ENCODE measurements at regions not wholly inside any gene's neighbourhood (a gene's known extent, or its start where the extent isn't known, plus 50 kb on each side); places are given as distances from the start of the nearest gene placed in this dataset.

GRCh38 chr5:106566031-106566430 lies 1104.7 kb downstream of the EFNA5 start:
- no peak for TF ChIP-seq CTCF (conservative IDR thresholded peaks at IDR 0.05; ENCODE audit: low read length)
- TF ChIP-seq EZH2phosphoT487 (IDR thresholded peaks at IDR 0.05; ENCODE audit: borderline replicate concordance, low read depth, low read length), result no peak
- Histone ChIP-seq H3K27ac (ENCODE audit: low read depth, low read length, poor library complexity, severe bottlenecking) (no peak overlapping the region), H3K36me3 (ENCODE audit: insufficient read depth, low read length) (no peaks in the 10 kb centered on the region), H3K4me3 (ENCODE audit: low read depth, low read length, poor library complexity, severe bottlenecking) (no peak overlapping the region), H3K9me2 (ENCODE audit: insufficient read depth, low read length) (no peaks in the 10 kb centered on the region), H3K9me3 (ENCODE audit: low read length) (no peaks in the 10 kb centered on the region), H3K79me2 (ENCODE audit: insufficient read depth, low read depth, low read length) (no peaks in the 10 kb centered on the region), H3K4me2 (ENCODE audit: low read length) (no peak overlapping the region), H4K20me1 (ENCODE audit: insufficient read depth, low read length) (no peaks in the 10 kb centered on the region), H3K4me1 (ENCODE audit: insufficient read depth, low read length, poor library complexity, severe bottlenecking) (no peaks in the 10 kb centered on the region), H2AFZ (ENCODE audit: low read length) (no peak overlapping the region)
- CTCF ChIA-PET (ENCODE audit: unreplicated experiment), result no interaction called here
- no peak for DNase-seq (ENCODE audit: low spot score)
- POLR2A ChIA-PET, result no interaction called here
- intact Hi-C loops (cut with micrococcal nuclease; ENCODE audit: unreplicated experiment), result no loop called here
- no TSS peak for BruUV-seq (replicated peaks)

- Histone ChIP-seq H2AFZ (ENCODE audit: low read length) (no peak overlapping the region), H3K4me1 (ENCODE audit: insufficient read depth, low read length, poor library complexity, severe bottlenecking) (no peaks in the 10 kb centered on the region), H3K4me2 (ENCODE audit: low read length) (no peak overlapping the region), H3K36me3 (ENCODE audit: insufficient read depth, low read length) (no peaks in the 10 kb centered on the region), H3K27ac (ENCODE audit: low read depth, low read length, poor library complexity, severe bottlenecking) (no peak overlapping the region), H3K9me2 (ENCODE audit: insufficient read depth, low read length) (no peaks in the 10 kb centered on the region), H3K9me3 (ENCODE audit: low read length) (no peaks in the 10 kb centered on the region), H4K20me1 (ENCODE audit: insufficient read depth, low read length) (no peaks in the 10 kb centered on the region; the same call in 1 of the 2 replicates), H3K79me2 (ENCODE audit: insufficient read depth, low read depth, low read length) (no peaks in the 10 kb centered on the region), H3K4me3 (ENCODE audit: low read depth, low read length, poor library complexity, severe bottlenecking) (no peak overlapping the region)
- DNase-seq (ENCODE audit: low spot score), result no peak
- CTCF ChIA-PET (ENCODE audit: unreplicated experiment), result no interaction called here
- intact Hi-C loops (cut with micrococcal nuclease; ENCODE audit: unreplicated experiment), result no loop called here
- POLR2A ChIA-PET, result interaction anchor here (0.6 kb wide), 1 partner anchor 1546 kb away, joined by 3 read pairs; no protein-coding TSS in a partner anchor
- TF ChIP-seq CTCF (conservative IDR thresholded peaks at IDR 0.05; ENCODE audit: low read length) (no peak), EZH2phosphoT487 (IDR thresholded peaks at IDR 0.05; ENCODE audit: borderline replicate concordance, low read depth, low read length) (no peak)
- no TSS peak for BruUV-seq (replicated peaks)
Measured at GRCh38 chr5:106545325-106545724, 1125.4 kb downstream of the EFNA5 start.

- no peak overlapping the region for H3K27ac ChIP-seq (ENCODE audit: low read depth, low read length, poor library complexity, severe bottlenecking)
- ChIA-PET POLR2A (interaction anchor here (0.6 kb wide), 2 partner anchors 91 to 308 kb away, joined by 3 to 4 read pairs; no protein-coding TSS in a partner anchor), CTCF (ENCODE audit: unreplicated experiment) (no interaction called here)
- no peak for DNase-seq (ENCODE audit: low spot score)
- H3K9me3 ChIP-seq (ENCODE audit: low read length), result no peaks in the 10 kb centered on the region
- no peak overlapping the region for H3K4me2 ChIP-seq (ENCODE audit: low read length)
- no peaks in the 10 kb centered on the region for H3K4me1 ChIP-seq (ENCODE audit: insufficient read depth, low read length, poor library complexity, severe bottlenecking)
- H2AFZ ChIP-seq (ENCODE audit: low read length), result no peak overlapping the region
- TF ChIP-seq EZH2phosphoT487 (IDR thresholded peaks at IDR 0.05; ENCODE audit: borderline replicate concordance, low read depth, low read length), result no peak
- TF ChIP-seq CTCF (conservative IDR thresholded peaks at IDR 0.05; ENCODE audit: low read length), result no peak
- H3K4me3 ChIP-seq (ENCODE audit: low read depth, low read length, poor library complexity, severe bottlenecking), result no peak overlapping the region
- no peaks in the 10 kb centered on the region for H3K36me3 ChIP-seq (ENCODE audit: insufficient read depth, low read length)
- H4K20me1 ChIP-seq (ENCODE audit: insufficient read depth, low read length), result no peaks in the 10 kb centered on the region; the same call in 1 of the 2 replicates
- H3K9me2 ChIP-seq (ENCODE audit: insufficient read depth, low read length), result no peaks in the 10 kb centered on the region
- intact Hi-C loops (cut with micrococcal nuclease; ENCODE audit: unreplicated experiment), result no loop called here
- no TSS peak for BruUV-seq (replicated peaks)
- no peaks in the 10 kb centered on the region for H3K79me2 ChIP-seq (ENCODE audit: insufficient read depth, low read depth, low read length)
Measured at GRCh38 chr5:106543330-106543729, 1127.4 kb downstream of the EFNA5 start.
